Right lung (tissue), 2 donors: ENCODE measurements at regions not wholly inside any gene's neighbourhood (a gene's known extent, or its start where the extent isn't known, plus 50 kb on each side); places are given as distances from the start of the nearest gene placed in this dataset.

Source experiments
- DNase-seq, 2 donors: peaks; one replicate each; pipeline ENCODE4 v3.0.0-alpha.2; 2013

DNA sequence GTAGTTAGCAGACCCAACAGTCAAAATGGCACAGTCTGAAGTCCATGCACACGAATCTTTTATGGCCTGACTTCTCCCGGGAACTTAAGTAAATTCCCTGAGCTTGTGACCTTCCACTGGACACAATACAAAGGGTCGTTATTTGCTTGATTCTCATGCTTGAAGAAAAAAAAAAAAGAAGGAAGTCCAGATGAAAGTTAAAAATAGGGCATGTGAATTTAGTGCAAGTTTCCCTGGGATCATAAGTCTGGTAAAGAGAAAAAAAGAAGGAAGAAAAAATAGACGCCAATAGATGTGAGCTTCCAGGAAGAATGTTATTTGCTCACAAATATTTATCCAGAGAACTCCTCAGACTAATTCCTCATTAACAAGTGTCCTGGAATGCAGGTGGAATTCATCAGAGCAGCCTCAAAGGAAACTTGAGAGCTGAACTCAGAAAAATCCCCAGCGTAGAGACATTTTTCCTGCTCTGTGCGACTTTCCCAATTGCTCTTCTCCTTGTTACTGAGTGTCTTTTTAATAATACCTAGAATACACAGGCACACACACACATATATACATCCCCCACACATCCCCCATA lies 616.3 kb downstream of the EBF1 start:
- no peak for DNase-seq

- DNase-seq = no peak
Observed at GRCh38 chr5:158482125-158482524, 617.6 kb downstream of the EBF1 start.

GRCh38 chr5:158478139-158478538 lies 619.2 kb upstream of the CLINT1 start:
- no peak for DNase-seq

GRCh38 chr5:158477214-158477613 lies 618.3 kb upstream of the CLINT1 start:
- DNase-seq = no peak

- DNase-seq = no peak
Observed at GRCh38 chr5:158473016-158473635, 614.2 kb upstream of the CLINT1 start.

- DNase-seq = no peak
Observed at GRCh38 chr5:158471535-158471924, 612.6 kb upstream of the CLINT1 start.

GRCh38 chr5:158470764-158471534 lies 612.0 kb upstream of the CLINT1 start:
- no peak for DNase-seq

DNA sequence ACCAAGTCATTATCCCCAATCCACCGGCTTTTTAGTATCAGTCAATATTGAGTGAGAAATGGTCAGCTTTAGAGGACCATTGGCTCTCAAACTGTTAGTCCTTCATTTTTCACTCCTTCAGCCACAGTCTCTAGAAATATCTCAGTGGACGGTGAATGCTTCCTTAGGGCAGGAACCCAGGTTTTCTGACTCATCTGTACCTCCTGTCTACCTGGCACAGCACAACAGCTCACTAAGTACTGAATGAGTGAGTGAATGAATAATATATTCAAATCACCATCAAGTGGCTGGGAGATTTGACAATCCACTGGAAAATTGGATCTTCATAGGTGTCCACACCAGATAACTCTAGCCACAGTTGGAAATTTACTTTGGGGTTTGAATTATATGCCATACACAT lies 609.5 kb upstream of the CLINT1 start:
- no peak for DNase-seq

- no peak for DNase-seq
Observed at GRCh38 chr5:158466191-158466590, 607.2 kb upstream of the CLINT1 start.

GRCh38 chr5:158465086-158465972 lies 606.4 kb upstream of the CLINT1 start:
- no peak for DNase-seq

DNA sequence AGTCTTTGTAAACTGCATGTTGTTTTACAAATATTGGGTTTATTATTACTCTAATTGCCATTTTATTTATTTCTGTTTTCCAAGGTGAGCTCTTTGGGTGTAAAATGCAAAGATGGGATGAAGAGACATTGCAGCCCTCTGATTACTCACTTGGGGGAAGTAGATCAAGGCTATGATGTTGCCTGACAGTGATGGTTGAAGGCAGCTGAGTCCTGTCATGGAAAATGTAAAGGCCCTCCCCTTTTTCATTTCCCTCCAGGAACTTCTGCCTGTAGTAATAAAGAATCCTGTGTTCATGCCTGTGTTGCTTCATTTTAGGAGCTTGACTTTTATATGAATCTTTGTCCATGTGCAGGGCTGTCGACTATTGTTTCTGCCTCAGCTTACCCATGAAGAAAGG lies 605.4 kb upstream of the CLINT1 start:
- DNase-seq = no peak

GRCh38 chr5:158463938-158464337 lies 605.0 kb upstream of the CLINT1 start:
- DNase-seq = no peak

GRCh38 chr5:158463188-158463587 lies 604.2 kb upstream of the CLINT1 start:
- no peak for DNase-seq

DNA sequence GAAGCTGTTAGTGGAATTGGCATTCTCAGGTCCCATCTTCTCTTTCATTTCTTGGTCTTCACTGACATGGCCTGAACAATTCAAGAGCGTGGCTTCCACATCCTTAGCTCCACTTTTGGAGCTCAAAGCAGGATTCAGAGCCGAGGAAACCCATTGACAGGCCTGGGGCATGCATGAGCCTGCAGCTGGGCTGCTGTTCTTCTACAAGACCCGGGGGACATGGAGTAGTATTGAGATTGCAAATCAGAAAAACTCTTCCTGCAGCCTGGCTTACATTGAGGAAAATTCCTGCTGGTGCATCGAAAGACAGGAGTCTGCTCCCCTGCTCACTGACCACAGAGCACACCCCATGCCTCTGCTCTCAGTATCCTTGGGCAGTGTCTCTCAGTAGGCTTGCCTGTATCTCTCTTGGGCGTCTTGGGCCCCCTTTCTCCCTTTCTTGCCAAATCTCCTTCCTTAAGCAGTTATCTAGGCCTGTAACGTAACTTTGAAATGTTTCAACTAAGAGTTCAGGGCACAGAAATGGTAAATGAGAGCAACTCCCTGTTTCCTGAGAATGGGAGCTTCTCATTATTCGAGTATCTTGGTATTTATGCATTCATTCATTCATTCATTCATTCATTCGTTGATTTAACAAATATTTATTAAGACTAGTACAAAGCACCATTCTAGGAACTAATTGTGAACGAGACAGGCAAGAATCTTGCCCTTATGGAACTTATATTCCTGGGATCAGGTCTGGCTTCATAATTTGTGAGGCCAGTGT lies 603.6 kb upstream of the CLINT1 start:
- DNase-seq = no peak

DNA sequence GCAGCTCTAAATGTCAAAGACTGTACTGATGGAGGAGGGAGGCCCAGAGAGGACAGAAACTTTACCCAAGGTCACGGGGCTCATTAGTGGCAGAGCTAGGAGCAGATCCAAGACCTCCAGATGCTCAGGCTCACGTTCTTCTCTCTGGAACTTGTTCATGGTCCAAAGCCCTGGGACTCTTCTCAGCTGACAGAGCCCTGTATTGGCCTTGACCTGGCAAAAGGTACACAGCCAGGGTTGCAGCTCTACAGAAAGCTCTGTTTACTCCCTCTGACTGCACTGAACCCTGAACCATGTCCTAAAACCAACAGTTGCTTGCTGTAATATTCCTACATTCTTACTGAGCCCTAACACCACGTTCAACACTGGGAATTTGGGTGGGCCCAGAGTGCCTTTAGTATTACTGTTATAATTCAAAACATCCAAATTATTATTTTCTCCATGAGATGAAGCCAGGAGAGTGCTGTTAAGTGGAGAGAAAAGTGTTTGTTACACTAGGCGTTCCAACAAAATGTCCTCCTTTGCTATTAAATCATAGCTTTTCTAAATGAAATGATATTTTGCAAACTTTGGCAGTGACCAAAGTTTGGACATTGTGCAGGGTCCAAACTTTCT lies 602.4 kb upstream of the CLINT1 start:
- peak in 1 of 2 donors; percentile 18 for DNase-seq

DNA sequence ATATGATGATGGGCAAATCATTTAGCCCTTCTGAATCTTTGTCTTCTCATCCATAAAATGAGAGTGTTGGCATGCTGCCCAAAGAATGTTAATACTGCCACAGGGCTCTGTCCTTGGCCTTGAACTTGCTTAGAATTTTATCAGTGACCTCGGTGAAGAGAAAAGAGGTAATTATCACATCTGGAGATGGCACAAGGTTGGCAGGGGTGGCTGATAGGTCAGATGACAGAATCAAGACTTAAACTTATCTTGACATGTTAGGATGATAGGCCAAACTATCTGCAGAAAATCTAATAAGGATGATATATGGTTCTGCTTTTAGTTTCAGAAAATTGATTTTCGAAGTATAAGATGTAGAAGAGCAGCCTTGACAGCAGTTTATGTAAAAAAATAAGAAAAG lies 599.1 kb upstream of the CLINT1 start:
- DNase-seq = no peak

- DNase-seq = no peak
Observed at GRCh38 chr5:158456756-158457155, 597.8 kb upstream of the CLINT1 start.

GRCh38 chr5:158456241-158456640 lies 597.3 kb upstream of the CLINT1 start:
- DNase-seq = no peak

- no peak for DNase-seq
Observed at GRCh38 chr5:158451993-158452672, 593.2 kb upstream of the CLINT1 start.

GRCh38 chr5:158451203-158451992 lies 592.5 kb upstream of the CLINT1 start:
- DNase-seq = no peak
